ENCODE measurements at regions not wholly inside any gene's neighbourhood (a gene's known extent, or its start where the extent isn't known, plus 50 kb on each side); places are given as distances from the start of the nearest gene placed in this dataset.

GRCh38 chr2:8289111-8289510, 392.7 kb upstream of the ID2 start:
- Mint-ChIP-seq H3K27me3 (ENCODE audit: insufficient read depth) (peaks cover 13% of the 10 kb centered on the region), H3K4me1 (ENCODE audit: low read depth) (no peaks in the 10 kb centered on the region), H3K27ac (no peak overlapping the region), H3K4me3 (no peak overlapping the region), H3K36me3 (ENCODE audit: low read depth) (no peaks in the 10 kb centered on the region), H3K9me3 (no peaks in the 10 kb centered on the region)
- no peak for DNase-seq
- TF ChIP-seq CTCF (IDR thresholded peaks at IDR 0.05): no peak

GRCh38 chr2:8290771-8291352, 391.0 kb upstream of the ID2 start:
- Mint-ChIP-seq H3K4me1 (ENCODE audit: low read depth) (no peaks in the 10 kb centered on the region), H3K36me3 (ENCODE audit: low read depth) (no peaks in the 10 kb centered on the region), H3K27ac (no peak overlapping the region), H3K9me3 (no peaks in the 10 kb centered on the region), H3K4me3 (no peak overlapping the region), H3K27me3 (ENCODE audit: insufficient read depth) (peaks cover 15% of the 10 kb centered on the region)
- DNase-seq: no peak
- no peak for TF ChIP-seq CTCF (IDR thresholded peaks at IDR 0.05)

GRCh38 chr2:8296306-8296705, 385.6 kb upstream of the ID2 start:
- no peak overlapping the region for H3K4me3 Mint-ChIP-seq
- no peaks in the 10 kb centered on the region for H3K9me3 Mint-ChIP-seq
- H3K4me1 Mint-ChIP-seq (ENCODE audit: low read depth): no peaks in the 10 kb centered on the region
- peaks cover 15% of the 10 kb centered on the region for H3K27me3 Mint-ChIP-seq (ENCODE audit: insufficient read depth)
- no peak for TF ChIP-seq CTCF (IDR thresholded peaks at IDR 0.05)
- H3K36me3 Mint-ChIP-seq (ENCODE audit: low read depth): no peaks in the 10 kb centered on the region
- H3K27ac Mint-ChIP-seq: no peak overlapping the region
- no peak for DNase-seq

- no peak for DNase-seq
- no peak for TF ChIP-seq CTCF (IDR thresholded peaks at IDR 0.05)
- Mint-ChIP-seq H3K27me3 (ENCODE audit: insufficient read depth) (peaks cover 11% of the 10 kb centered on the region), H3K4me1 (ENCODE audit: low read depth) (peaks cover 7% of the 10 kb centered on the region), H3K36me3 (ENCODE audit: low read depth) (no peaks in the 10 kb centered on the region), H3K4me3 (no peak overlapping the region), H3K27ac (no peak overlapping the region), H3K9me3 (no peaks in the 10 kb centered on the region)
Measured at GRCh38 chr2:8297376-8298231, 384.3 kb upstream of the ID2 start.

GRCh38 chr2:8298783-8299182, 383.1 kb upstream of the ID2 start:
- no peaks in the 10 kb centered on the region for H3K36me3 Mint-ChIP-seq (ENCODE audit: low read depth)
- DNase-seq: no peak
- H3K27me3 Mint-ChIP-seq (ENCODE audit: insufficient read depth): peaks cover 11% of the 10 kb centered on the region
- H3K4me3 Mint-ChIP-seq: no peak overlapping the region
- no peak for TF ChIP-seq CTCF (IDR thresholded peaks at IDR 0.05)
- peaks cover 7% of the 10 kb centered on the region for H3K4me1 Mint-ChIP-seq (ENCODE audit: low read depth)
- H3K27ac Mint-ChIP-seq: no peak overlapping the region
- H3K9me3 Mint-ChIP-seq: no peaks in the 10 kb centered on the region

Data from HFFc6 (cell line).